Liver (tissue), 3 donors: ENCODE measurements at regions not wholly inside any gene's neighbourhood (a gene's known extent, or its start where the extent isn't known, plus 50 kb on each side); places are given as distances from the start of the nearest gene placed in this dataset.

Source experiments
- CTCF ChIP-seq: fragments of 150-350 bp; IDR thresholded peaks from 2 replicates; pipeline ENCODE4 v1.5.1; 2017; ENCODE audit warnings: improper control_type of control experiment, low read depth, low read length; ENCODE audit not compliant: missing input control
- GABPA ChIP-seq, 2 donors: IDR thresholded peaks in 1 of 2; conservative IDR thresholded peaks in 1 of 2; 2 replicates each; pipeline ENCODE4 v1.6.1; 2016; ENCODE audit warnings: antibody characterized with exemption in 2 of 2, mild to moderate bottlenecking in 1 of 2, moderate library complexity in 1 of 2
- MAX ChIP-seq: IDR thresholded peaks from 2 replicates; pipeline ENCODE4 v1.6.1; 2016; ENCODE audit warnings: antibody characterized with exemption
- RAD21 ChIP-seq, 2 donors: IDR thresholded peaks; 2 replicates each; pipeline ENCODE4 v1.6.1; 2016; ENCODE audit warnings: antibody characterized with exemption in 2 of 2, mild to moderate bottlenecking in 2 of 2
- REST ChIP-seq: IDR thresholded peaks from 2 replicates; pipeline ENCODE4 v1.6.1; 2016; ENCODE audit warnings: antibody characterized with exemption, mild to moderate bottlenecking
- SP1 ChIP-seq: IDR thresholded peaks from 2 replicates; pipeline ENCODE4 v1.6.1; 2018; ENCODE audit warnings: antibody characterized with exemption, mild to moderate bottlenecking
- YY1 ChIP-seq: IDR thresholded peaks from 2 replicates; pipeline ENCODE4 v1.6.1; 2016; ENCODE audit warnings: antibody characterized with exemption, mild to moderate bottlenecking
- ZBTB33 ChIP-seq: IDR thresholded peaks from 2 replicates; pipeline ENCODE4 v1.6.1; 2016; ENCODE audit warnings: antibody characterized with exemption
- donor health status: healthy.
- donor health status: healthy.

GRCh38 chr2:23291239-23291638, 93.7 kb upstream of the KLHL29 start:
- TF ChIP-seq ZBTB33 (no peak), SP1 (no peak), MAX (no peak), REST (no peak), CTCF (no peak), YY1 (no peak), GABPA (IDR thresholded peaks at IDR 0.05 in 1 of 2, conservative IDR thresholded peaks at IDR 0.05 in 1 of 2) (no peak), RAD21 (IDR thresholded peaks at IDR 0.05) (no peak)
